ENCODE measurements at regions not wholly inside any gene's neighbourhood (a gene's known extent, or its start where the extent isn't known, plus 50 kb on each side); places are given as distances from the start of the nearest gene placed in this dataset.

- ChIA-PET POLR2A (interaction anchor here (0.6 kb wide), 1 partner anchor 410 kb away, joined by 4 read pairs; no protein-coding TSS in a partner anchor), CTCF (no interaction called here)
- TF ChIP-seq, protein P1, sequence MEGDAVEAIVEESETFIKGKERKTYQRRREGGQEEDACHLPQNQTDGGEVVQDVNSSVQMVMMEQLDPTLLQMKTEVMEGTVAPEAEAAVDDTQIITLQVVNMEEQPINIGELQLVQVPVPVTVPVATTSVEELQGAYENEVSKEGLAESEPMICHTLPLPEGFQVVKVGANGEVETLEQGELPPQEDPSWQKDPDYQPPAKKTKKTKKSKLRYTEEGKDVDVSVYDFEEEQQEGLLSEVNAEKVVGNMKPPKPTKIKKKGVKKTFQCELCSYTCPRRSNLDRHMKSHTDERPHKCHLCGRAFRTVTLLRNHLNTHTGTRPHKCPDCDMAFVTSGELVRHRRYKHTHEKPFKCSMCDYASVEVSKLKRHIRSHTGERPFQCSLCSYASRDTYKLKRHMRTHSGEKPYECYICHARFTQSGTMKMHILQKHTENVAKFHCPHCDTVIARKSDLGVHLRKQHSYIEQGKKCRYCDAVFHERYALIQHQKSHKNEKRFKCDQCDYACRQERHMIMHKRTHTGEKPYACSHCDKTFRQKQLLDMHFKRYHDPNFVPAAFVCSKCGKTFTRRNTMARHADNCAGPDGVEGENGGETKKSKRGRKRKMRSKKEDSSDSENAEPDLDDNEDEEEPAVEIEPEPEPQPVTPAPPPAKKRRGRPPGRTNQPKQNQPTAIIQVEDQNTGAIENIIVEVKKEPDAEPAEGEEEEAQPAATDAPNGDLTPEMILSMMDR (IDR thresholded peaks at IDR 0.05; ENCODE audit: control extremely low read depth, extremely low read depth, low read depth, missing control alignments), result no peak
- DNase-seq (ENCODE audit: extremely low spot score), result no peak
Observed at GRCh38 chr1:30618335-30618747, 105.0 kb downstream of the MATN1 start.

- POLR2A ChIA-PET, result no interaction called here
- DNase-seq (ENCODE audit: extremely low spot score), result no peak
- TF ChIP-seq, protein P1 (IDR thresholded peaks at IDR 0.05; ENCODE audit: control extremely low read depth, extremely low read depth, low read depth, missing control alignments), result no peak
- CTCF ChIA-PET, result no interaction called here
Observed at GRCh38 chr1:30616759-30617158, 106.6 kb downstream of the MATN1 start.

DNA sequence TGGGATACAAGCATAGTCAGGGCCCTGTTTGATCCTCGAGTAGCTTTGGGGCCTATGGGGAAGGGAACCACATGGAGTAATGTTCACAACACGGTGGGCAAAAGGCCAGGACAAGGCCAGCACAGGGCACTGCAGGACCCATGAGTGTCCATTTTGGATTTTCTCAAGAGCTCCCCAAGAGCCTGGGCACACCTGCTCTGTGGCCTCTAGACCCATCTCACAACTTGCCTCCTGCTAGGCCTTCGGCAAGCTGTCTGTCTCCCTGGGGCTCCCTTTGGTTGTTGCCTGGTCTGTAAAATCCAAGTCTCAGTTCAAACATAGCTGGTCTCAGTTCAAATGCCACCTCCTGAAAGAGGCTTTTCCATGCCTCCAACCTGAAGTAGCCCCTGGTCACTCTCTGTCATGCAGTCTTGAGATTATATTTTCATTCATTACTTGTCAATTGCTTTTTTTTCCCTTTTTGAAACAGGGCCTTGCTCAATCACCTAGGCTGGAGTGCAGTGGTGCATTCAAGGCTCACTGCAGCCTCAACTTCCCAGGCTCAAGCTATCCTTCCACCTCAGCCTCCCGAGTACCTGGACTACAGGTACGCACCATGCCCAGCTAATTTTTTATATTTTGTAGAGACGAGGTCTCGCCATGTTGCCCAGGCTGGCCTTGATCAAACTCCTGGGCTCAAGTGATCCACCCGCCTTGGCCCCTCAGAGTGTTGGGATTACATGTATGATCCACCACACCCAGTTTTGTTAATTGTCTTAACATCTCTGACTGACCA, 107.4 kb downstream of the MATN1 start:
- no peak for DNase-seq (ENCODE audit: extremely low spot score)
- ChIA-PET POLR2A (no interaction called here), CTCF (interaction anchor here (1.1 kb wide), 1 partner anchor 9 kb away, joined by 3 read pairs; no protein-coding TSS in a partner anchor)
- TF ChIP-seq, protein P1 (IDR thresholded peaks at IDR 0.05; ENCODE audit: control extremely low read depth, extremely low read depth, low read depth, missing control alignments), result no peak

GRCh38 chr1:30615076-30615795, 108.1 kb downstream of the MATN1 start:
- ChIA-PET POLR2A (no interaction called here), CTCF (interaction anchor here (1.1 kb wide), 1 partner anchor 10 kb away, joined by 3 read pairs; no protein-coding TSS in a partner anchor)
- TF ChIP-seq, protein P1 (IDR thresholded peaks at IDR 0.05; ENCODE audit: control extremely low read depth, extremely low read depth, low read depth, missing control alignments), result no peak
- no peak for DNase-seq (ENCODE audit: extremely low spot score)

DNA sequence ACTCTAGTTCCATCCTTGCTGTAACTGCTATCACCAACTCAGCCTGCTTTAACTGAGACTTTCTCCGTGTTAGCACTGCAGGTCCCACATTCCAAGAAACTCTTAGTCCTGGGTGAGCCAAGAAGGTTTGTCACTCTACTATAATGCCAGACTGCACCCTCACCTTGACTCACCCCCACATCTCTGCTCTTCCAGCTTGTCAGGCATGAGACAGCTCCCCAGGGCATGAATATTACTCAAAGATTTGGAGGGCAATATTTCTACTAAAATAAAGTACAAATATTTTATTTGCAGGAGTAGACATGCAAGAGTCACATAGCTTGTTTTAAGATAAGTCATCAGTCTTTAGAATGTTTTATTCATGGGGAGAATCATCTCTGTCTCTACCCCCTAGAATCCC, 110.2 kb downstream of the MATN1 start:
- DNase-seq (ENCODE audit: extremely low spot score), result no peak
- CTCF ChIA-PET, result no interaction called here
- POLR2A ChIA-PET, result no interaction called here
- TF ChIP-seq, protein P1 (IDR thresholded peaks at IDR 0.05; ENCODE audit: control extremely low read depth, extremely low read depth, low read depth, missing control alignments), result no peak

DNA sequence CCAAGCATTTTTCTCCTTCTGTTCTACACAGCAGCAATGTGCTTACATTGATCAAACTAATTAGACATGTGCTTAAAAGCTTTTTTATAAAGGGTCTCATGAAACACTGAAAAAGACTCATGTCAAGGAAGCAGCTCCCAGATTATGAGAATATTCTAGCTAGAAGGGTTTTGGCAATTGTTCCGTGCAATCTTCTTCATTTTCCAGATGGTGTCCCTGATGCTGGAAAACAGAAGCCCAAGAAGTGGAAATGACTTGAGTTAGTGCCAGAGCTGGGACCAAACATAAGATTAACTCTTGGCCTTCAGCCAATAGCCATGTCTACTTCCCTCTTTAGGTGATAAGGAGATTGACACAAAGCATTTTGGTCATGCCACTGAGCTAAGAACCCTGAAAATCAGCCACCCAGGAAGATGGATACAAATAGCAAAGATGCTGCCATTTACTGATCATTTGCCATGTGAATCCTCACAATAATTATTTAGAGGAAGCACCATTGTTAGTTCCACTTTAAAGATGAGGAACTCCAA, 110.8 kb downstream of the MATN1 start:
- ChIA-PET CTCF (no interaction called here), POLR2A (no interaction called here)
- TF ChIP-seq, protein P1 (IDR thresholded peaks at IDR 0.05; ENCODE audit: control extremely low read depth, extremely low read depth, low read depth, missing control alignments), result no peak
- no peak for DNase-seq (ENCODE audit: extremely low spot score)

Data from GM10248 (cell line).